NCI-H1048 (cell line): ENCODE measurements at regions not wholly inside any gene's neighbourhood (a gene's known extent, or its start where the extent isn't known, plus 50 kb on each side); places are given as distances from the start of the nearest gene placed in this dataset.
"Not testable (repeated sequence)": the region's sequence is repeated elsewhere in the genome, so short reads cannot be mapped to it uniquely, and the experiment has no call there.

Source experiments
- DNase-seq: peaks from one replicate; lab custom pipeline; 2025; lab: John Stamatoyannopoulos, UW

GRCh38 chr6:155765275-155766194 is 309.9 kb upstream of the NOX3 start:
- no peak for DNase-seq

- DNase-seq, result no peak
These were observed 307.0 kb upstream of the NOX3 start for GRCh38 chr6:155762649-155763048.

- DNase-seq, result no peak
These were observed 299.8 kb upstream of the NOX3 start for GRCh38 chr6:155755452-155755851.

GRCh38 chr6:155748778-155749177 is 293.1 kb upstream of the NOX3 start:
- DNase-seq, result not testable (repeated sequence)

GRCh38 chr6:155747491-155747890 is 291.9 kb upstream of the NOX3 start:
- DNase-seq, result no peak

- no peak for DNase-seq
These were observed 285.3 kb upstream of the NOX3 start for GRCh38 chr6:155740781-155741399.

- DNase-seq, result no peak
These were observed 283.0 kb upstream of the NOX3 start for GRCh38 chr6:155738602-155739105.

- no peak for DNase-seq
These were observed 261.7 kb upstream of the NOX3 start for GRCh38 chr6:155717374-155717773.

GRCh38 chr6:155710704-155711103 is 255.1 kb upstream of the NOX3 start:
- no peak for DNase-seq

- no peak for DNase-seq
These were observed 253.6 kb upstream of the NOX3 start for GRCh38 chr6:155709262-155709661.

GRCh38 chr6:155708100-155708499 is 252.5 kb upstream of the NOX3 start:
- DNase-seq, result no peak

GRCh38 chr6:155706806-155707205 is 251.2 kb upstream of the NOX3 start:
- DNase-seq, result no peak

- no peak for DNase-seq
These were observed 250.7 kb upstream of the NOX3 start for GRCh38 chr6:155706341-155706740.

- DNase-seq, result no peak
These were observed 245.7 kb upstream of the NOX3 start for GRCh38 chr6:155701342-155701741.

GRCh38 chr6:155695495-155695894 is 239.9 kb upstream of the NOX3 start:
- DNase-seq, result no peak

- no peak for DNase-seq
These were observed 238.8 kb upstream of the NOX3 start for GRCh38 chr6:155694419-155694790.

- no peak for DNase-seq
These were observed 238.2 kb upstream of the NOX3 start for GRCh38 chr6:155693573-155694418.

GRCh38 chr6:155690820-155691219 is 235.2 kb upstream of the NOX3 start:
- DNase-seq, result no peak

- DNase-seq, result no peak
These were observed 232.0 kb upstream of the NOX3 start for GRCh38 chr6:155687645-155688044.

- DNase-seq, result no peak
These were observed 229.0 kb upstream of the NOX3 start for GRCh38 chr6:155684416-155685196.

- DNase-seq, result no peak
These were observed 222.7 kb upstream of the NOX3 start for GRCh38 chr6:155678361-155678760.

GRCh38 chr6:155676346-155676745 is 220.7 kb upstream of the NOX3 start:
- DNase-seq, result no peak
